ENCODE measurements at regions not wholly inside any gene's neighbourhood (a gene's known extent, or its start where the extent isn't known, plus 50 kb on each side); places are given as distances from the start of the nearest gene placed in this dataset.
"Not testable (repeated sequence)": the region's sequence is repeated elsewhere in the genome, so short reads cannot be mapped to it uniquely, and the experiment has no call there.

DNA sequence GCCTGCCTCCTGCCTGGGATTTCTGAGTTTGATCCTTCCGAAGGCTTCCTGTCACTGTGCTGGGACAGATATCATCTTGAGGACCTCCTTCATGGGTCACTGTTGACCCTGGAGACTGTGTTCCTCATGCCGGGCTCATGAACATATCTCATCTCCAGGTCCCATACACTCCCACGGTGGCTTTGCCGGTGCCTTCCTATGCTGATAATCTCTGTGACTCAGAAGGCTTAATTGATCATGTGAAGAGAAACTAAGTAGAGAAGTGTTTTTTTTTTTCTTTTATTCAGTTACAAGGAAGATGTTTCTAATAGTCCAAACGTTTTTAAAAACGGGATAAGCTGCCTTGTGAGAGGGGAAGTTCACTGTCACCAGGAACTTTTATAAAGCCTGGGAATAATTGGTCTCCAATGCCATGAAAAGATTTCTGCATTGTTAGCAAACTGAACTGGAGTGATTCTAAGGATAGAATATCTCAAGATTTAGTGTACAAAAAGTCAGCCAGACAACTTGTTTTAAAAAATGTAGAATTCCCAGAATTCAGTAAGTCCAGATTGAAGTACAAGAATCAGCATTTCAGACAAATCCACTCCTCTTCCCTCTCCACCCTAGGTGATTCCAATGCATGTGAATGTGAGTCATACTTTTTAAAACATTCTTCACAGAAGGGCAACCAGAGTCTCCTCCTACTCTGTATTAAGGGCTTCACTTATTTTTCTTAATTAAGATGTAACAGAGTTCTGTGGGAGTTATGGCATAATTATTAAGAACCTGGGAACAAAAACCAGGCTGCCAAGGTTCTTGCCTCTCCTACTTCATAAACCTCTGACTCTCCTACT lies 139.8 kb upstream of the LGR5 start:
- FAIRE-seq, result no peak

- FAIRE-seq, result no peak
These were observed 140.1 kb upstream of the TSPAN8 start for GRCh38 chr12:71297930-71298329.

DNA sequence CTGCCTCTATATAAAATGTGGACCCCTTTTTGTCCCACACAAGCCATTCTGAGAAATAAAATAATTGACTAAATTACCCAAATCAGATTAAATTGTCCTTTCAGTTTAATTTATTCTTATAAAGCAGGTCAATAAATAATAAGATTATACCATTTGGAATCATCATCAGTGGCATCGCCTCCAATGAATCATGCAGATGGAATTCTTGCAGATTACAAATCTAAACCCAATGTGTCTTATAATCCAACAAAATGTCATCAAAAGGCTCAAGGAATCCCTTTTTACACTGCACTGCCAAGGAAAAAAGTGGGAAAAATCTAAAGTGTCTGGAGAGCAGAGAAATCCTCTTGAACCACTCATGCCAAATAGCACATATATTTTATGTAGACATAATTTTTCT lies 138.2 kb upstream of the TSPAN8 start:
- FAIRE-seq, result no peak

GRCh38 chr12:71291746-71292145 lies 133.9 kb upstream of the TSPAN8 start:
- FAIRE-seq, result no peak

- FAIRE-seq, result no peak
These were observed 126.1 kb upstream of the TSPAN8 start for GRCh38 chr12:71283883-71284282.

DNA sequence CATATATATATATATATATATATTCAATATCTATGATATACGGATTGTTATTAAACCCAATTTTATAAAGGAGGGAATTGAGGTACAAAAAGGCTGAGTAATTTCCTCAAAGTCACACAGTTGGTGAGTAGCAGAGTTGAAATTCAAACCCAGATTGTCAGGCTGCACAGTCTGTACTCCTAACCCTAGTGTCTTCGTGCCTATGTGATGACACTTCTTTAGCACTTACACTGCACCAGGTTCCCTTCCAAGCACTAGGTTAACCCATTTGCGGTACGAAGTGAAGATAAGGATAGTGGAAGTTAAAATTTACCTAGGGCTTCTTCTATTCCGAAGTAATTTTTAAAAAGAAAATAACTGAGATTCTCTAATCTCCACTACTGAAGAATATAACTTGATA lies 125.1 kb upstream of the TSPAN8 start:
- FAIRE-seq, result no peak

DNA sequence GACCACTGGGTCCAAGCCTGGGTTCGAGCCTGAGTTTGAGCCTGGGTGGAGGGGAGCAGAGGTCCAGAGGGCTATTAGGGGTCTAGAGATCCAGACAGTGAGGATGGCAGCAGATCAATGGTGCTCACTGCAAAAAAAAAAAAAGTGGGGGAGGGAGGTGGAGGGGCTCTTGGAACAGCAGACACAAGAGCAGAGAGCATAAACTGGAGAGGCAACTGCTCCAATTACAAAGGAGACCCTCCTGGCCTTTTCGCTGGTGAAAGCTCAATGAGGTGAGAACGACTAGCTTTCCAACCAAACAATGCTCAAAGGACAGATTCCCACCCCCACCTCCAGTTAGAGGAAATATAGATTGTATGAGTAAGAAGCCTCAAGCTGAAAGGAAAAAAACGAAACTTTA lies 124.2 kb upstream of the TSPAN8 start:
- FAIRE-seq, result no peak

- no peak for FAIRE-seq
These were observed 123.6 kb upstream of the TSPAN8 start for GRCh38 chr12:71281425-71281824.

DNA sequence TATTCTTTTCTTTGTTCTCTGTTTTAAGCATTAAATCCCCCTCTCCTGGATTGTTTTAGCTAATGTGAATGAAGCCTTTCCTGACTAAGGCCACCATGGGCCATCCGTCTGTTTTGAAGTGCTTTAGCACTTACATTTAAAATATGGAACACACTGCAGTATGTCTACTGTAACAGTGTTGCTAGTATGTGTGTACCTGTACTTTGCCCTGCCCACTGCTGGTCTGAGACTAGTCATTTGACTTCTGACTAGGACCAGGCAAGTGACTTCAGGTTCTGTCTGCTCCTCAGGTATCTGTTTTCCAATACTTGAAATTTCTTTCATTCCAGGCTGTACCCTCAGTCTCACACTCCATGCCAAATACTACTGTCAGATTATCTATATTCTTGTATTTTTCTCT lies 120.1 kb upstream of the TSPAN8 start:
- FAIRE-seq, result no peak

GRCh38 chr12:71276541-71276940 lies 118.7 kb upstream of the TSPAN8 start:
- FAIRE-seq, result no peak

DNA sequence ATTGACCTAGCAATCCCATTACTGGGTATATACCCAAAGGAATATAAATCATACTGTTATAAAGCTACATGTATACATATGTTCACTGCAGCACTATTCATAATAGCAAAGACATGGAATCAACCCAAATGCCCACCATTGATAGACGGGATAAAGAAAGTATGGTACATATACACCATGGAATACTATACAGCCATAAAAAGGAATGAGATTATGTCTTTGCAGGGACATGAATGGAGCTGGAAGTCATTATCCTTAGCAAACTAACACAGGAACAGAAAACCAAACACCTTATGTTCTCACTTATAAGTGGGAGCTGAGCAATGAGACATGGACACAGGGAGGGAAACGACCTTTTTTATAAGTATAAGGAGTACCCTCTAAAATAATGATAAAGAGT lies 113.0 kb upstream of the TSPAN8 start:
- not testable (repeated sequence) for FAIRE-seq

GRCh38 chr12:71270057-71270456 lies 112.3 kb upstream of the TSPAN8 start:
- no peak for FAIRE-seq

DNA sequence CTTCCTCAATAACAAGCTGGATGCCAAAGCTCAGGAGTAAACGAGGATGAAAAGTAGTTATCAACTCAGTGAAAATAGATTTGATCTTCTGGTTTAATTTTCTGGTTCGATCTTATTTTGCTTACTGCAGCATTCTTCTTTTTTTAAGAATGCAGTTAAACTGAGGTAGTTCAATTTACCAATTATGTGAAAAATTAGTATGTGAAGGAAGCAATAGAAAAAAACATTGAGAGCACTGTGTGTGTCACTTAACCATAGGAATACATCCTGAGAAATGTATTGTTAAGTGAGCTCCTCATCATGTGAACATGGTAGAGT lies 111.4 kb upstream of the TSPAN8 start:
- no peak for FAIRE-seq

DNA sequence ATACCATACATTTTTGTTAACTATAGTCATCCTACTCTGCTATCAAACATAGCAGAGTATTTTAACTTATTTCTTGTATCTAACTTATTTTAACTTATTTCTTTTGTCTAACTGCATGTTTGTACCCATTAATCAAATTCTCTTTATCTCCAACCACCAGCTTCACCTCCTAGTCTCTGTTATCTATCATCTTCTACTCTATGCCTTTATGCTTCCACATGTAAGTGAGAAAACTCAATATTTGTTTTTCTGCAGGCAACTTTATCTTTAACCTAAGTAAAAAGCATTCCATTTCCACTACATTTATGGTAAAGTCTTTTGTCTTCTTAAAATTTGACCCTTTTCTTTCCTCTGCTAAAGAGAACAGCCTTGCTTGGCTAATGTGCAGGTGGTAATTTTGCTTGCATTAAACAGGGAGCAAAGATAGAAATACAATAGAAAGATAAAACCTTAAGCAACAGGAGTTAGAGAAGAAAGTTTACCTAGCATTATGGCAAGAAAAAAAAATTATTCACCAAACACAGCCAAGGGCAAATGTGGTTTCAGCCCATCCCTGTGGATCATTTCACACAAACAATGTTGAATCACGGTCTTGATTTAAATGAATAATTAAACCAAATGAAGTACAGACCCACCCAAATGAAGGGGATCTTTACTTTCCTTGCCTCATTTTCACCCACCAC lies 110.9 kb upstream of the TSPAN8 start:
- no peak for FAIRE-seq

DNA sequence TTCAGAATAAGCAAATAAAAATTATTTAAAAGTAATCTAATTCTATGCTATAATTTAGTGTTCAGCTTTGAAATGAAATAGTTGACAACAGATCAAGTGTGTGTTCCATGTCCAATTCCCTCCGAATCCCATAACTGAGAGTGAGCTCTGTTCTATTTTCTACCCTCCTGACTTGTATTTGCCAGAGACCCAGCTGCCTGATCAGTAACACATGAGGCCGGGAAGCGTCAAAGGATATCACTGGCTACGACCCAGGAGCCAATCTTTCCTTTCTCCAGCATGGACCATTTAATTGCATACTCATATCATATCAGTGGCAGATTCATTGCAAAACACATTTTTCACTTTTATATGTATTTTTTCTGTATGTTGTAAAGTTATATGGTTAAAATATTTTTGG lies 108.8 kb upstream of the TSPAN8 start:
- FAIRE-seq, result no peak

DNA sequence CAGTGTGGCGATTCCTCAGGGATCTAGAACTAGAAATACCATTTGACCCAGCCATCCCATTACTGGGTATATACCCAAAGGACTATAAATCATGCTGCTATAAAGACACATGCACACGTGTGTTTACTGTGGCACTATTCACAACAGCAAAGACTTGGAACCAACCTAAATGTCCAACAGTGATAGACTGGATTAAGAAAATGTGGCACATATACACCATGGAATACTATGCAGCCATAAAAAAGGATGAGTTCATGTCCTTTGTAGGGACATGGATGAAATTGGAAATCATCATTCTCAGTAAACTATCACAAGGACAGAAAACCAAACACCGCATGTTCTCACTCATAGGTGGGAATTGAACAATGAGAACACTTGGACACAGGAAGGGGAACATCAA lies 107.9 kb upstream of the TSPAN8 start:
- not testable (repeated sequence) for FAIRE-seq

DNA sequence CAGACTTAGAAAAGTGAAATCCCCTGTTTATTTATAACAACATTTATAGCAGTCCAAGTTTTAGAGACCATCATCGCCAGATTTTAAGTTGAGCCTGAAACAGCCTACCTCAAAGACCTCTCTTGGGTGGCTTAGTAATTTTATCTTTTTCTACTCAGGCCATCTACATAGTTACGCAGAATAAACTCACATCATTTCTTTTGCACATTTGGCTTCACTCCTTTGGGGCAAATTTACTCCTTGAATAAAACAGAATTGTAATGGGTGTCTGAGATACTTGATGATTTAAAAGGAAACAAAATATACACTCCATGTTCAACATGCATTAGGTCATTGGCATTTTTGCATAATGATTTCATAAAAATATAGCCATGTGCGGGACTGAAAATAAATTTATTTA lies 104.7 kb upstream of the TSPAN8 start:
- FAIRE-seq, result no peak

DNA sequence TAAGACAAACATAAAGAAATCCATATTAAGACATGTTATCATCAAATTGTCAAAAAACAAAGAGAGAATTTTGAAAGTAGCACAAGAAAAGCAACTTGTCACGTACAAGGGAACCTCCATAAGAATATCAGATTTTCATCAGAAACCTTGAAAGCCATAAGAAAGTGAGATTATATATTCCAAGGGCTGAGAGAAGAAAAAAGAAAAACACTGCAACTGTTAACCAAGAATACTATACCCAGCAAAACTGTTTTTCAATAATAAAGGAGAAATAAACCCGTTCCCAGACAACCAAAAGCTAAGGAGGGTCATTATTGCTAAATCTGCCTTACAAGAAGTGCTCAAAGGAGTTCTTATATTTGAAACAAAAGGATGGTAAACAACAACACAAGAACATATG lies 94.7 kb upstream of the TSPAN8 start:
- no peak for FAIRE-seq

- FAIRE-seq, result no peak
These were observed 92.4 kb upstream of the TSPAN8 start for GRCh38 chr12:71250166-71250565.

GRCh38 chr12:71243370-71243769 lies 85.6 kb upstream of the TSPAN8 start:
- no peak for FAIRE-seq

- FAIRE-seq, result no peak
These were observed 84.7 kb upstream of the TSPAN8 start for GRCh38 chr12:71242511-71242910.

- FAIRE-seq, result no peak
These were observed 83.1 kb upstream of the TSPAN8 start for GRCh38 chr12:71240946-71241345.

DNA sequence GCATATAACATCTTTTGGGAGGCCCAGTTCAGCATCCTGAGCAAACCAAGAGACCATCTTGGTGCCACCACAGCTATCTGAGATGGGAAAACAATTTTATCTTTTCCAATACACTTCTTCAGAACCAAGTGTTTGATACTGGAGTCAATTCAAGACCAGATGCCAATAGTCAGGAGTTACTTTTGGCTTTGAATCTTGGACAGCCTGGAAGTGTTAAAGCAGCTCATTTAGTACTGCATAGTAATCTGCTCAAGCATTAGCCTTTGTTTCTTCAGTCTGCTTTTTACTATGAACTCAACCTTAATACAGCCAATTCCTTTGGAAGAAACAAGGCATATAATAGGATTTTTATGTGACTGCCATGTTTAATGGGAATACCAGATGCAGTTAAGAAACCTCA lies 81.9 kb upstream of the TSPAN8 start:
- no peak for FAIRE-seq

GRCh38 chr12:71237128-71237527 lies 79.3 kb upstream of the TSPAN8 start:
- FAIRE-seq, result no peak

DNA sequence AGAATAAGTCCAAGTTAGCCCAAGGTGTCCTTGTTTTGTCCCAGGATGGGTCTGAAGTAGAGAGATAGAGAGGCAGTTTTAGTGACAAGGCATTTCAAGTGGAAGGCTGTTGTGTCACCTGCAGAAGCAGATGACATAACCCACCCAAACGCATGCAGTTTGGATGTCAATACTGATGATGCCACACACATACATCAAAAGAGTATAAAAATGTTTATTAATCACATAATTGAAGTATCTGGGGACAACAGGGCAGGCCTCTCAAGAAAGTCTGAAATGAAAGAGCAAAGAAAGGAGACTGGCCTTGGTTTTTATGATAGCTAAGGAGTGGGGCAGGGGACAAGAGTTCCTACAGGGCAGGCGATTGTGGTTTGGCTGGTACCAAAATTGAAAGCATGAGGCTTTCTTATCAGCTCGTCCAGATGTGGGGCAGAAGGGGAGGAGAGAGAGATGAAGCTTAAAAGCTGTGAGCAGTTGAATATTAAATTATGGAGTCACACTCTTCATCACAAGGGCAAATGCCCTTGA lies 78.4 kb upstream of the TSPAN8 start:
- no peak for FAIRE-seq

All from islet of Langerhans (tissue), 1 donor.